H9 (cell line): ENCODE measurements at regions not wholly inside any gene's neighbourhood (a gene's known extent, or its start where the extent isn't known, plus 50 kb on each side); places are given as distances from the start of the nearest gene placed in this dataset.

Experiments
- DNase-seq: peaks from one replicate; pipeline ENCODE4 v3.0.0-alpha.2; 2017
- H2AFZ ChIP-seq: one replicate; pipeline ENCODE4 v1.6.1; 2013; ENCODE audit warnings: mild to moderate bottlenecking, low read length, control low read depth, moderate library complexity
- H2AK5ac ChIP-seq: 2 replicates; pipeline ENCODE4 v1.6.1; 2013; ENCODE audit warnings: low read length, control low read depth, mixed read lengths; ENCODE audit not compliant: insufficient read length
- H2BK120ac ChIP-seq: one replicate; pipeline ENCODE4 v1.6.1; 2013; ENCODE audit warnings: low read depth, mild to moderate bottlenecking, low read length, control low read depth, inconsistent platforms; ENCODE audit not compliant: poor library complexity, severe bottlenecking
- H2BK12ac ChIP-seq: 2 replicates; pipeline ENCODE4 v1.6.1; 2013; ENCODE audit warnings: low read length, control low read depth, mixed read lengths, low read depth; ENCODE audit not compliant: insufficient read length
- H2BK15ac ChIP-seq: 2 replicates; pipeline ENCODE4 v1.6.1; 2013; ENCODE audit warnings: low read depth, low read length, control low read depth
- H2BK20ac ChIP-seq: one replicate; pipeline ENCODE4 v1.6.1; 2013; ENCODE audit warnings: low read depth, mild to moderate bottlenecking, low read length, control low read depth, inconsistent platforms; ENCODE audit not compliant: poor library complexity, severe bottlenecking
- H2BK5ac ChIP-seq: 2 replicates; pipeline ENCODE4 v1.6.1; 2013; ENCODE audit warnings: low read length, control low read depth, mixed read lengths; ENCODE audit not compliant: insufficient read length
- H3K14ac ChIP-seq: 2 replicates; pipeline ENCODE4 v1.6.1; 2013; ENCODE audit warnings: low read length, control low read depth; ENCODE audit not compliant: insufficient read depth
- H3K18ac ChIP-seq: 2 replicates; pipeline ENCODE4 v1.6.1; 2013; ENCODE audit warnings: low read depth, mild to moderate bottlenecking, mixed read lengths, low read length, control low read depth; ENCODE audit not compliant: insufficient read length
- H3K23ac ChIP-seq: 2 replicates; pipeline ENCODE4 v1.6.1; 2013; ENCODE audit warnings: low read length, control low read depth, mixed read lengths, low read depth; ENCODE audit not compliant: insufficient read length
- H3K23me2 ChIP-seq: 2 replicates; pipeline ENCODE4 v1.6.1; 2013; ENCODE audit warnings: low read depth, mild to moderate bottlenecking, mixed read lengths, low read length, control low read depth; ENCODE audit not compliant: insufficient read length, poor library complexity, severe bottlenecking
- H3K27ac ChIP-seq: 2 replicates; pipeline ENCODE4 v1.5.1; 2013; ENCODE audit warnings: low read length, control low read depth, mixed read lengths, low read depth; ENCODE audit not compliant: insufficient read length
- H3K27me3 ChIP-seq: 2 replicates; pipeline ENCODE4 v1.6.1; 2013; ENCODE audit warnings: low read length, control low read depth, inconsistent platforms; ENCODE audit not compliant: insufficient read depth
- H3K4ac ChIP-seq: 2 replicates; pipeline ENCODE4 v1.6.1; 2013; ENCODE audit warnings: low read depth, mild to moderate bottlenecking, control low read depth, inconsistent platforms, low read length, moderate library complexity
- H3K4me1 ChIP-seq: 2 replicates; pipeline ENCODE4 v1.6.1; 2013; ENCODE audit warnings: low read length, control low read depth, inconsistent platforms; ENCODE audit not compliant: insufficient read depth
- H3K4me2 ChIP-seq: 2 replicates; pipeline ENCODE4 v1.6.1; 2013; ENCODE audit warnings: low read length, control low read depth, mixed read lengths; ENCODE audit not compliant: insufficient read length, insufficient read depth
- H3K56ac ChIP-seq: 2 replicates; pipeline ENCODE4 v1.6.1; 2013; ENCODE audit warnings: low read depth, mild to moderate bottlenecking, mixed read lengths, low read length, control low read depth; ENCODE audit not compliant: insufficient read length
- H3K79me1 ChIP-seq: 2 replicates; pipeline ENCODE4 v1.6.1; 2013; ENCODE audit warnings: low read depth, mild to moderate bottlenecking, moderate library complexity, low read length, control low read depth, inconsistent platforms; ENCODE audit not compliant: insufficient read depth, poor library complexity, severe bottlenecking
- H3K79me2 ChIP-seq: 2 replicates; pipeline ENCODE4 v1.6.1; 2013; ENCODE audit warnings: low read length, control low read depth, inconsistent platforms; ENCODE audit not compliant: insufficient read depth
- H3K9ac ChIP-seq: 2 replicates; pipeline ENCODE4 v1.6.1; 2013; ENCODE audit warnings: low read length, control low read depth, mixed read lengths; ENCODE audit not compliant: insufficient read length; ENCODE audit errors: extremely low read depth
- H3K9me3 ChIP-seq: one replicate; pipeline ENCODE4 v1.6.1; 2013; ENCODE audit warnings: low read depth, low read length, inconsistent platforms; ENCODE audit not compliant: control insufficient read depth
- H3T11ph ChIP-seq: one replicate; pipeline ENCODE4 v1.6.1; 2013; ENCODE audit warnings: mild to moderate bottlenecking, low read length, control low read depth, inconsistent platforms
- H4K20me1 ChIP-seq: one replicate; pipeline ENCODE4 v1.6.1; 2013; ENCODE audit not compliant: control insufficient read depth, insufficient read length, insufficient read depth
- H4K5ac ChIP-seq: 2 replicates; pipeline ENCODE4 v1.6.1; 2013; ENCODE audit warnings: low read depth, mild to moderate bottlenecking, mixed read lengths, low read length, control low read depth; ENCODE audit not compliant: insufficient read length
- H4K8ac ChIP-seq: replicated peaks from 2 replicates; pipeline ENCODE4 v1.6.1; 2013; ENCODE audit warnings: low read length, control low read depth, mixed read lengths, low read depth; ENCODE audit not compliant: insufficient read length
- H4K91ac ChIP-seq: 2 replicates; pipeline ENCODE4 v1.6.1; 2013; ENCODE audit warnings: low read depth, mild to moderate bottlenecking, moderate library complexity, mixed read lengths, low read length, control low read depth; ENCODE audit not compliant: insufficient read length
- H3K27ac Mint-ChIP-seq, 3 experiments: 2 replicates in 2 of 3; 3 replicates in 1 of 3; pipeline ENCODE4 v1.8.0; 2020 to 2021; ENCODE audit warnings: mixed read lengths in 3 of 3, mild to moderate bottlenecking in 1 of 3, moderate library complexity in 1 of 3
- H3K27me3 Mint-ChIP-seq: 2 replicates; pipeline ENCODE4 v1.8.0; 2021; ENCODE audit warnings: low read depth, mild to moderate bottlenecking, moderate library complexity, mixed read lengths
- H3K36me3 Mint-ChIP-seq, 3 experiments: 2 replicates in 2 of 3; 3 replicates in 1 of 3; pipeline ENCODE4 v1.8.0; 2020 to 2021; ENCODE audit warnings: low read depth in 3 of 3, mixed read lengths in 3 of 3; ENCODE audit not compliant: insufficient read depth in 1 of 3
- H3K4me1 Mint-ChIP-seq, 2 experiments: 2 replicates each; pipeline ENCODE4 v1.8.0; 2020; ENCODE audit warnings: mixed read lengths in 2 of 2
- H3K4me3 Mint-ChIP-seq, 2 experiments: 2 replicates in 1 of 2; 3 replicates in 1 of 2; pipeline ENCODE4 v1.8.0; 2020 to 2021; ENCODE audit warnings: mild to moderate bottlenecking in 2 of 2, mixed read lengths in 2 of 2, moderate library complexity in 1 of 2
- H3K9me3 Mint-ChIP-seq, 2 experiments: 2 replicates in 1 of 2; 3 replicates in 1 of 2; pipeline ENCODE4 v1.8.0; 2020; ENCODE audit warnings: mild to moderate bottlenecking in 2 of 2, mixed read lengths in 2 of 2, moderate library complexity in 1 of 2
- CTCF ChIP-seq: fragments of 200-600 bp; sonication (generic); conservative IDR thresholded peaks from 3 replicates; pipeline ENCODE4 v1.8.0; 2021; ENCODE audit warnings: antibody characterized with exemption, mild to moderate bottlenecking
- WGBS: extraction: QIAGEN DNeasy Blood & Tissue Kit; methylation state at CpG from one replicate; pipeline ENCODE4 v1.1.7; 2013; ENCODE audit warnings: missing lambda C conversion rate, low lambda C conversion rate, mixed read lengths; ENCODE audit not compliant: insufficient read length; ENCODE audit errors: extremely low coverage; 5-methylcytosine and 5-hydroxymethylcytosine counted together

GRCh38 chr5:21665524-21665923, 1187.6 kb downstream of the CDH12 start:
- no peak overlapping the region for H3K27ac Mint-ChIP-seq
- Histone ChIP-seq H3K9me3 (no peaks in the 10 kb centered on the region), H3K79me1 (no peaks in the 10 kb centered on the region), H2BK20ac (no peak overlapping the region), H3K14ac (no peak overlapping the region), H3T11ph (no peak overlapping the region), H3K9ac (no peak overlapping the region), H3K56ac (no peak overlapping the region), H4K5ac (no peak overlapping the region), H4K8ac (no peak overlapping the region), H4K20me1 (no peaks in the 10 kb centered on the region), H3K4me1 (no peaks in the 10 kb centered on the region), H2AK5ac (no peak overlapping the region), H2BK15ac (no peak overlapping the region), H3K4me2 (no peak overlapping the region), H2BK12ac (no peak overlapping the region), H3K27me3 (no peaks in the 10 kb centered on the region), H3K79me2 (no peaks in the 10 kb centered on the region), H3K27ac (no peak overlapping the region), H3K18ac (no peak overlapping the region), H2BK120ac (no peak overlapping the region), H3K23me2 (no peaks in the 10 kb centered on the region), H2BK5ac (no peak overlapping the region), H3K23ac (no peak overlapping the region), H2AFZ (peak overlapping the region; percentile 48), H4K91ac (no peak overlapping the region), H3K4ac (no peak overlapping the region)
- peaks cover 9 to 29% (median 13%) of the 10 kb centered on the region in 3 experiments for H3K36me3 Mint-ChIP-seq
- TF ChIP-seq CTCF, result no peak
- H3K27me3 Mint-ChIP-seq, result no peaks in the 10 kb centered on the region
- peaks cover 0 to 5% of the 10 kb centered on the region in 2 experiments; a peak in 2 of 4 replicates for H3K4me1 Mint-ChIP-seq
- no peak for DNase-seq
- WGBS, result no CpG with 5 or more reads among the region's 2 CpGs
- peaks cover 28 to 30% of the 10 kb centered on the region in 2 experiments for H3K9me3 Mint-ChIP-seq
- no peak overlapping the region for H3K4me3 Mint-ChIP-seq
